Keratinocyte (primary cell): ENCODE measurements at regions not wholly inside any gene's neighbourhood (a gene's known extent, or its start where the extent isn't known, plus 50 kb on each side); places are given as distances from the start of the nearest gene placed in this dataset.

Source experiments
- DNase-seq: peaks from one replicate; pipeline ENCODE4 v3.0.0-alpha.2; 2011; ENCODE audit warnings: low read depth, missing footprints, low spot score
- FAIRE-seq: peaks from 2 replicates; lab custom pipeline; 2011; peaks lifted over from hg19 to GRCh38; lab: Jason Lieb, UNC
- H2AFZ ChIP-seq: 2 replicates; pipeline ENCODE4 v1.6.0; 2012; ENCODE audit warnings: low read length, control low read depth, inconsistent platforms; ENCODE audit not compliant: control insufficient read depth
- H3K27ac ChIP-seq: 2 replicates; pipeline ENCODE4 v1.5.1; 2011; ENCODE audit warnings: low read length; ENCODE audit not compliant: control insufficient read depth, insufficient read depth
- H3K27me3 ChIP-seq: 3 replicates; pipeline ENCODE4 v1.6.0; 2011; ENCODE audit warnings: low read length; ENCODE audit not compliant: control insufficient read depth, insufficient read depth; ENCODE audit errors: extremely low read depth
- H3K36me3 ChIP-seq, 2 experiments: 2 replicates in 1 of 2; 3 replicates in 1 of 2; pipeline ENCODE4 v1.5.1; 2011; ENCODE audit warnings: low read length in 2 of 2, mild to moderate bottlenecking in 1 of 2; ENCODE audit not compliant: control insufficient read depth in 2 of 2, insufficient read depth in 2 of 2; ENCODE audit errors: extremely low read depth in 1 of 2
- H3K4me1 ChIP-seq: 3 replicates; pipeline ENCODE4 v1.5.1; 2011; ENCODE audit warnings: low read length; ENCODE audit not compliant: control insufficient read depth, insufficient read depth; ENCODE audit errors: extremely low read depth
- H3K4me2 ChIP-seq: 3 replicates; pipeline ENCODE4 v1.6.0; 2011; ENCODE audit warnings: low read depth, low read length; ENCODE audit not compliant: control insufficient read depth, insufficient read depth; ENCODE audit errors: extremely low read depth
- H3K4me3 ChIP-seq, 3 experiments: fragments of 200-600 bp in 1 of 3; sonication (generic) in 1 of 3; 2 replicates in 2 of 3; 3 replicates in 1 of 3; pipeline ENCODE4 v1.5.1; 2011 to 2016; ENCODE audit warnings: low read length in 3 of 3, mild to moderate bottlenecking in 3 of 3, control low read depth in 2 of 3, inconsistent platforms in 1 of 3, low read depth in 1 of 3, mixed read lengths in 1 of 3, mixed run types in 1 of 3, moderate library complexity in 1 of 3; ENCODE audit not compliant: control insufficient read depth in 2 of 3, insufficient read depth in 2 of 3; ENCODE audit errors: extremely low read depth in 1 of 3
- H3K79me2 ChIP-seq: 2 replicates; pipeline ENCODE4 v1.6.0; 2012; ENCODE audit warnings: low read length; ENCODE audit not compliant: control insufficient read depth, insufficient read depth
- H3K9ac ChIP-seq: 3 replicates; pipeline ENCODE4 v1.6.0; 2011; ENCODE audit warnings: low read length; ENCODE audit not compliant: control insufficient read depth, insufficient read depth; ENCODE audit errors: extremely low read depth
- H3K9me1 ChIP-seq: 3 replicates; pipeline ENCODE4 v1.6.0; 2011; ENCODE audit warnings: low read length; ENCODE audit not compliant: control insufficient read depth, insufficient read depth; ENCODE audit errors: extremely low read depth
- H3K9me3 ChIP-seq: 2 replicates; pipeline ENCODE4 v1.5.1; 2012; ENCODE audit warnings: low read depth, low read length; ENCODE audit not compliant: control insufficient read depth
- H4K20me1 ChIP-seq: 3 replicates; pipeline ENCODE4 v1.6.0; 2011; ENCODE audit warnings: low read length; ENCODE audit not compliant: control insufficient read depth, insufficient read depth; ENCODE audit errors: extremely low read depth
- CTCF ChIP-seq, 3 experiments: IDR thresholded peaks in 1 of 3; conservative IDR thresholded peaks in 1 of 3; optimal IDR thresholded peaks in 1 of 3; 2 replicates in 2 of 3; 3 replicates in 1 of 3; pipeline versions ENCODE3 to v1.5.1; 2011; ENCODE audit warnings: low read length in 3 of 3, mild to moderate bottlenecking in 3 of 3, moderate library complexity in 2 of 3, control low read depth in 1 of 3, inconsistent platforms in 1 of 3; ENCODE audit not compliant: insufficient read depth in 2 of 3; ENCODE audit errors: extremely low read depth in 1 of 3
- EZH2 ChIP-seq: IDR thresholded peaks from one replicate; pipeline ENCODE4 v1.6.1; 2012; ENCODE audit warnings: inconsistent platforms, mild to moderate bottlenecking, low read length, moderate library complexity
- dilution Hi-C: fragments of 300-500 bp; cut with MboI; formaldehyde crosslinking; loops from one replicate; pipeline ENCODE4 v1.7.0; 2020; ENCODE audit warnings: low sequenced_read_pairs; ENCODE audit not compliant: extremely low pct_ligation_motif_present

- Histone ChIP-seq H3K27ac (no peak overlapping the region), H3K9me3 (no peaks in the 10 kb centered on the region), H4K20me1 (no peaks in the 10 kb centered on the region), H3K4me1 (no peaks in the 10 kb centered on the region), H3K9ac (no peak overlapping the region), H3K4me2 (no peak overlapping the region), H3K27me3 (no peaks in the 10 kb centered on the region), H2AFZ (no peak overlapping the region), H3K4me3 (no peak overlapping the region), H3K79me2 (no peaks in the 10 kb centered on the region), H3K9me1 (no peaks in the 10 kb centered on the region), H3K36me3 (no peaks in the 10 kb centered on the region)
- dilution Hi-C loops, result no loop called here
- DNase-seq (no peak), FAIRE-seq (no peak)
- TF ChIP-seq EZH2, result no peak
- TF ChIP-seq CTCF (optimal IDR thresholded peaks at IDR 0.05 in 1 of 3, IDR thresholded peaks at IDR 0.05 in 1 of 3, conservative IDR thresholded peaks at IDR 0.05 in 1 of 3; ENCODE audit: extremely low read depth in 1 of 3, insufficient read depth in 2 of 3, low read length in 3 of 3), result no peak
These were observed 547.5 kb downstream of the COL12A1 start for GRCh38 chr6:74658391-74658790.

- Histone ChIP-seq H3K79me2 (no peaks in the 10 kb centered on the region), H3K9me1 (no peaks in the 10 kb centered on the region), H3K4me2 (no peak overlapping the region), H3K4me1 (no peaks in the 10 kb centered on the region), H2AFZ (no peak overlapping the region), H3K9ac (no peak overlapping the region), H3K27ac (no peak overlapping the region), H3K9me3 (no peaks in the 10 kb centered on the region), H3K36me3 (no peaks in the 10 kb centered on the region), H4K20me1 (no peaks in the 10 kb centered on the region), H3K27me3 (no peaks in the 10 kb centered on the region), H3K4me3 (no peak overlapping the region)
- FAIRE-seq, result no peak
- dilution Hi-C loops, result no loop called here
- no peak for DNase-seq
- TF ChIP-seq CTCF (optimal IDR thresholded peaks at IDR 0.05 in 1 of 3, IDR thresholded peaks at IDR 0.05 in 1 of 3, conservative IDR thresholded peaks at IDR 0.05 in 1 of 3; ENCODE audit: extremely low read depth in 1 of 3, insufficient read depth in 2 of 3, low read length in 3 of 3) (no peak), EZH2 (no peak)
These were observed 547.9 kb downstream of the COL12A1 start for GRCh38 chr6:74657931-74658330.
